ENCODE measurements at regions not wholly inside any gene's neighbourhood (a gene's known extent, or its start where the extent isn't known, plus 50 kb on each side); places are given as distances from the start of the nearest gene placed in this dataset.

- TF ChIP-seq CTCF (IDR thresholded peaks at IDR 0.05) (no peak), POLR2AphosphoS5 (IDR thresholded peaks at IDR 0.05) (no peak), POLR2A (IDR thresholded peaks at IDR 0.05) (no peak)
Observed at GRCh38 chr16:52708476-52708875, 161.5 kb upstream of the TOX3 start.

All from transverse colon (tissue), 4 donors.